ENCODE measurements at regions not wholly inside any gene's neighbourhood (a gene's known extent, or its start where the extent isn't known, plus 50 kb on each side); places are given as distances from the start of the nearest gene placed in this dataset.

- DNase-seq (ENCODE audit: low read depth) = no peak
- no peaks in the 10 kb centered on the region for H3K4me1 ChIP-seq (ENCODE audit: control insufficient read depth, insufficient read depth, low read length)
- no peaks in the 10 kb centered on the region for H3K27me3 ChIP-seq (replicated peaks; ENCODE audit: control insufficient read depth, insufficient read depth, low read length)
- H3K9me3 ChIP-seq (ENCODE audit: control insufficient read depth, low read length) = no peaks in the 10 kb centered on the region
- H3K4me3 ChIP-seq (ENCODE audit: low read length) = no peak overlapping the region
- no peaks in the 10 kb centered on the region for H3K36me3 ChIP-seq (ENCODE audit: control insufficient read depth, insufficient read depth, low read length, severe bottlenecking)
- no peak overlapping the region for H3K9ac ChIP-seq (ENCODE audit: low read length)
Measured at GRCh38 chr7:17153536-17153935, 144.9 kb upstream of the AHR start.

- H3K9me3 ChIP-seq (ENCODE audit: control insufficient read depth, low read length) = no peaks in the 10 kb centered on the region
- no peaks in the 10 kb centered on the region for H3K27me3 ChIP-seq (replicated peaks; ENCODE audit: control insufficient read depth, insufficient read depth, low read length)
- no peak for DNase-seq (ENCODE audit: low read depth)
- no peak overlapping the region for H3K9ac ChIP-seq (ENCODE audit: low read length)
- no peaks in the 10 kb centered on the region for H3K4me1 ChIP-seq (ENCODE audit: control insufficient read depth, insufficient read depth, low read length)
- no peak overlapping the region for H3K4me3 ChIP-seq (ENCODE audit: low read length)
- H3K36me3 ChIP-seq (ENCODE audit: control insufficient read depth, insufficient read depth, low read length, severe bottlenecking) = no peaks in the 10 kb centered on the region
Measured at GRCh38 chr7:17155529-17155928, 142.9 kb upstream of the AHR start.

GRCh38 chr7:17158261-17158660 lies 140.2 kb upstream of the AHR start:
- H3K9me3 ChIP-seq (ENCODE audit: control insufficient read depth, low read length) = no peaks in the 10 kb centered on the region
- H3K27me3 ChIP-seq (replicated peaks; ENCODE audit: control insufficient read depth, insufficient read depth, low read length) = no peaks in the 10 kb centered on the region
- H3K9ac ChIP-seq (ENCODE audit: low read length) = no peak overlapping the region
- H3K4me1 ChIP-seq (ENCODE audit: control insufficient read depth, insufficient read depth, low read length) = no peaks in the 10 kb centered on the region
- H3K4me3 ChIP-seq (ENCODE audit: low read length) = no peak overlapping the region
- DNase-seq (ENCODE audit: low read depth) = no peak
- no peaks in the 10 kb centered on the region for H3K36me3 ChIP-seq (ENCODE audit: control insufficient read depth, insufficient read depth, low read length, severe bottlenecking)

- no peaks in the 10 kb centered on the region for H3K27me3 ChIP-seq (replicated peaks; ENCODE audit: control insufficient read depth, insufficient read depth, low read length)
- no peaks in the 10 kb centered on the region for H3K4me1 ChIP-seq (ENCODE audit: control insufficient read depth, insufficient read depth, low read length)
- DNase-seq (ENCODE audit: low read depth) = no peak
- no peak overlapping the region for H3K9ac ChIP-seq (ENCODE audit: low read length)
- no peak overlapping the region for H3K4me3 ChIP-seq (ENCODE audit: low read length)
- no peaks in the 10 kb centered on the region for H3K9me3 ChIP-seq (ENCODE audit: control insufficient read depth, low read length)
- no peaks in the 10 kb centered on the region for H3K36me3 ChIP-seq (ENCODE audit: control insufficient read depth, insufficient read depth, low read length, severe bottlenecking)
Measured at GRCh38 chr7:17159500-17160037, 138.9 kb upstream of the AHR start.

- no peaks in the 10 kb centered on the region for H3K9me3 ChIP-seq (ENCODE audit: control insufficient read depth, low read length)
- no peak for DNase-seq (ENCODE audit: low read depth)
- H3K27me3 ChIP-seq (replicated peaks; ENCODE audit: control insufficient read depth, insufficient read depth, low read length) = no peaks in the 10 kb centered on the region
- H3K4me1 ChIP-seq (ENCODE audit: control insufficient read depth, insufficient read depth, low read length) = no peaks in the 10 kb centered on the region
- H3K36me3 ChIP-seq (ENCODE audit: control insufficient read depth, insufficient read depth, low read length, severe bottlenecking) = no peaks in the 10 kb centered on the region
- no peak overlapping the region for H3K4me3 ChIP-seq (ENCODE audit: low read length)
- H3K9ac ChIP-seq (ENCODE audit: low read length) = no peak overlapping the region
Measured at GRCh38 chr7:17166824-17167379, 131.6 kb upstream of the AHR start.

- no peak for DNase-seq (ENCODE audit: low read depth)
- no peak overlapping the region for H3K4me3 ChIP-seq (ENCODE audit: low read length)
- no peaks in the 10 kb centered on the region for H3K27me3 ChIP-seq (replicated peaks; ENCODE audit: control insufficient read depth, insufficient read depth, low read length)
- no peak overlapping the region for H3K9ac ChIP-seq (ENCODE audit: low read length)
- H3K4me1 ChIP-seq (ENCODE audit: control insufficient read depth, insufficient read depth, low read length) = no peaks in the 10 kb centered on the region
- no peaks in the 10 kb centered on the region for H3K9me3 ChIP-seq (ENCODE audit: control insufficient read depth, low read length)
- no peaks in the 10 kb centered on the region for H3K36me3 ChIP-seq (ENCODE audit: control insufficient read depth, insufficient read depth, low read length, severe bottlenecking)
Measured at GRCh38 chr7:17168416-17168815, 130.0 kb upstream of the AHR start.

- Histone ChIP-seq H3K9ac (ENCODE audit: low read length) (no peak overlapping the region), H3K4me1 (ENCODE audit: control insufficient read depth, insufficient read depth, low read length) (no peaks in the 10 kb centered on the region), H3K9me3 (ENCODE audit: control insufficient read depth, low read length) (no peaks in the 10 kb centered on the region), H3K36me3 (ENCODE audit: control insufficient read depth, insufficient read depth, low read length, severe bottlenecking) (no peaks in the 10 kb centered on the region), H3K27me3 (replicated peaks; ENCODE audit: control insufficient read depth, insufficient read depth, low read length) (no peaks in the 10 kb centered on the region), H3K4me3 (ENCODE audit: low read length) (no peak overlapping the region)
- no peak for DNase-seq (ENCODE audit: low read depth)
Measured at GRCh38 chr7:17171427-17171826, 127.0 kb upstream of the AHR start.

GRCh38 chr7:17176371-17177032 lies 122.0 kb upstream of the AHR start:
- Histone ChIP-seq H3K27me3 (replicated peaks; ENCODE audit: control insufficient read depth, insufficient read depth, low read length) (no peaks in the 10 kb centered on the region), H3K4me1 (ENCODE audit: control insufficient read depth, insufficient read depth, low read length) (no peaks in the 10 kb centered on the region), H3K4me3 (ENCODE audit: low read length) (no peak overlapping the region), H3K36me3 (ENCODE audit: control insufficient read depth, insufficient read depth, low read length, severe bottlenecking) (no peaks in the 10 kb centered on the region), H3K9me3 (ENCODE audit: control insufficient read depth, low read length) (no peaks in the 10 kb centered on the region), H3K9ac (ENCODE audit: low read length) (no peak overlapping the region)
- no peak for DNase-seq (ENCODE audit: low read depth)

GRCh38 chr7:17178545-17178944 lies 119.9 kb upstream of the AHR start:
- Histone ChIP-seq H3K27me3 (replicated peaks; ENCODE audit: control insufficient read depth, insufficient read depth, low read length) (no peaks in the 10 kb centered on the region), H3K9me3 (ENCODE audit: control insufficient read depth, low read length) (no peaks in the 10 kb centered on the region), H3K4me1 (ENCODE audit: control insufficient read depth, insufficient read depth, low read length) (peaks cover 6% of the 10 kb centered on the region), H3K9ac (ENCODE audit: low read length) (no peak overlapping the region), H3K36me3 (ENCODE audit: control insufficient read depth, insufficient read depth, low read length, severe bottlenecking) (no peaks in the 10 kb centered on the region), H3K4me3 (ENCODE audit: low read length) (no peak overlapping the region)
- no peak for DNase-seq (ENCODE audit: low read depth)

GRCh38 chr7:17181482-17181881 lies 117.0 kb upstream of the AHR start:
- Histone ChIP-seq H3K9me3 (ENCODE audit: control insufficient read depth, low read length) (no peaks in the 10 kb centered on the region), H3K4me1 (ENCODE audit: control insufficient read depth, insufficient read depth, low read length) (peaks cover 35% of the 10 kb centered on the region), H3K27me3 (replicated peaks; ENCODE audit: control insufficient read depth, insufficient read depth, low read length) (no peaks in the 10 kb centered on the region), H3K9ac (ENCODE audit: low read length) (no peak overlapping the region), H3K4me3 (ENCODE audit: low read length) (no peak overlapping the region), H3K36me3 (ENCODE audit: control insufficient read depth, insufficient read depth, low read length, severe bottlenecking) (no peaks in the 10 kb centered on the region)
- DNase-seq (ENCODE audit: low read depth) = no peak

- peak; percentile 10 for DNase-seq (ENCODE audit: low read depth)
- Histone ChIP-seq H3K9me3 (ENCODE audit: control insufficient read depth, low read length) (no peaks in the 10 kb centered on the region), H3K4me1 (ENCODE audit: control insufficient read depth, insufficient read depth, low read length) (peaks cover 35% of the 10 kb centered on the region), H3K27me3 (replicated peaks; ENCODE audit: control insufficient read depth, insufficient read depth, low read length) (no peaks in the 10 kb centered on the region), H3K36me3 (ENCODE audit: control insufficient read depth, insufficient read depth, low read length, severe bottlenecking) (no peaks in the 10 kb centered on the region), H3K9ac (ENCODE audit: low read length) (peak overlapping the region; percentile 33), H3K4me3 (ENCODE audit: low read length) (peak overlapping the region; percentile 54)
Measured at GRCh38 chr7:17183630-17184328, 114.7 kb upstream of the AHR start.

Data from adipocyte (in vitro differentiated cells).